Germinal center (tissue), 1 donor: ENCODE measurements at regions not wholly inside any gene's neighbourhood (a gene's known extent, or its start where the extent isn't known, plus 50 kb on each side); places are given as distances from the start of the nearest gene placed in this dataset.

ENCODE experiments used
- DNase-seq: peaks from one replicate; pipeline ENCODE4 v3.0.0; 2012; ENCODE audit warnings: mixed read lengths, low spot score

GRCh38 chr2:221216636-221217035, 355.5 kb downstream of the EPHA4 start:
- no peak for DNase-seq

- no peak for DNase-seq
Observed at GRCh38 chr2:221225752-221226151, 346.4 kb downstream of the EPHA4 start.

GRCh38 chr2:221228214-221228769, 343.8 kb downstream of the EPHA4 start:
- no peak for DNase-seq

- no peak for DNase-seq
Observed at GRCh38 chr2:221229099-221229498, 343.0 kb downstream of the EPHA4 start.

GRCh38 chr2:221231511-221231910, 340.6 kb downstream of the EPHA4 start:
- DNase-seq, result no peak

- DNase-seq, result no peak
Observed at GRCh38 chr2:221235941-221236340, 336.2 kb downstream of the EPHA4 start.

- DNase-seq, result no peak
Observed at GRCh38 chr2:221241072-221241471, 331.0 kb downstream of the EPHA4 start.

GRCh38 chr2:221243771-221244170, 328.3 kb downstream of the EPHA4 start:
- no peak for DNase-seq

- no peak for DNase-seq
Observed at GRCh38 chr2:221245045-221245444, 327.1 kb downstream of the EPHA4 start.

- no peak for DNase-seq
Observed at GRCh38 chr2:221245772-221246171, 326.3 kb downstream of the EPHA4 start.

GRCh38 chr2:221254299-221254698, 317.8 kb downstream of the EPHA4 start:
- no peak for DNase-seq

GRCh38 chr2:221255862-221256261, 316.2 kb downstream of the EPHA4 start:
- DNase-seq, result no peak

- no peak for DNase-seq
Observed at GRCh38 chr2:221258464-221258863, 313.6 kb downstream of the EPHA4 start.

GRCh38 chr2:221262651-221263050, 309.5 kb downstream of the EPHA4 start:
- DNase-seq, result no peak

GRCh38 chr2:221263573-221263972, 308.5 kb downstream of the EPHA4 start:
- DNase-seq, result no peak

GRCh38 chr2:221264318-221264717, 307.8 kb downstream of the EPHA4 start:
- DNase-seq, result no peak

GRCh38 chr2:221267773-221268425, 304.2 kb downstream of the EPHA4 start:
- no peak for DNase-seq

GRCh38 chr2:221268631-221269030, 303.5 kb downstream of the EPHA4 start:
- no peak for DNase-seq

- no peak for DNase-seq
Observed at GRCh38 chr2:221270806-221271205, 301.3 kb downstream of the EPHA4 start.

GRCh38 chr2:221272729-221273128, 299.4 kb downstream of the EPHA4 start:
- DNase-seq, result no peak

GRCh38 chr2:221276033-221276432, 296.1 kb downstream of the EPHA4 start:
- DNase-seq, result no peak

GRCh38 chr2:221276601-221277000, 295.5 kb downstream of the EPHA4 start:
- DNase-seq, result no peak

- no peak for DNase-seq
Observed at GRCh38 chr2:221282386-221282785, 289.7 kb downstream of the EPHA4 start.

- DNase-seq, result no peak
Observed at GRCh38 chr2:221283896-221284545, 288.1 kb downstream of the EPHA4 start.
